AG04449 (cell line): ENCODE measurements at regions not wholly inside any gene's neighbourhood (a gene's known extent, or its start where the extent isn't known, plus 50 kb on each side); places are given as distances from the start of the nearest gene placed in this dataset.

Experiments
- CTCF ChIA-PET: fragments of 350-600 bp; formaldehyde crosslinking; extraction: SDS; loops from one replicate; lab custom pipeline; 2021; ENCODE audit warnings: antibody characterized with exemption; lab: Yijun Ruan, JAX
- POLR2A ChIA-PET: fragments of 400-600, 350-600 bp; formaldehyde crosslinking; extraction: SDS; loops from one replicate; lab custom pipeline; 2020; ENCODE audit warnings: antibody characterized with exemption, inconsistent platforms; lab: Yijun Ruan, JAX
- DNase-seq: peaks from one replicate; pipeline ENCODE4 v3.0.0-alpha.2; 2010; ENCODE audit warnings: low read depth, low spot score
- H3K4me3 ChIP-seq: 2 replicates; pipeline ENCODE4 v1.5.1; 2011; ENCODE audit warnings: low read depth, mild to moderate bottlenecking, control low read depth, low read length
- TF ChIP-seq, protein P1 (sequence below): IDR thresholded peaks from one replicate; pipeline ENCODE4 v1.5.1; 2011; ENCODE audit warnings: mild to moderate bottlenecking, moderate library complexity, low read length, control low read depth, inconsistent platforms; ENCODE audit not compliant: insufficient read depth; ENCODE audit errors: missing control alignments

DNA sequence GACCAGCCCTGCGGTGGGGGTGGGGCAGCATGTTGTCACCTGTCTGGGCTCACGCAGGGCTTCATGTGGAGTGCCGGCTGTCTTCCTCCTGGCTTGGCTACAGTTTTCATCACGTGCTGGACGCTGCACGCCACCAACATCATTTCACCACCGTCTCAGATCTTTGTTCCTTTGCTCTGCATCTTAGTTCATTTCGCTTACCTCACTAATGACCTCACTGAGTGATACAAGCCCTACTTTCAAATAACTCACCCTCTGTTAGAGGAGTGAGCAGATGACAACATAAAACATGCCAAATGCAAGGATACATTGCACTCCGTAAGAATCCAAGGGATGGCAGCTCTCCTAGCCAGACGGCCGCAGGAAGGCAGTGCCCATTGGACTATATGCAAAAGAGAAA, 527.5 kb downstream of the GALR1 start:
- no peak for DNase-seq
- no peak overlapping the region for H3K4me3 ChIP-seq
- POLR2A ChIA-PET = no interaction called here
- TF ChIP-seq, protein P1, sequence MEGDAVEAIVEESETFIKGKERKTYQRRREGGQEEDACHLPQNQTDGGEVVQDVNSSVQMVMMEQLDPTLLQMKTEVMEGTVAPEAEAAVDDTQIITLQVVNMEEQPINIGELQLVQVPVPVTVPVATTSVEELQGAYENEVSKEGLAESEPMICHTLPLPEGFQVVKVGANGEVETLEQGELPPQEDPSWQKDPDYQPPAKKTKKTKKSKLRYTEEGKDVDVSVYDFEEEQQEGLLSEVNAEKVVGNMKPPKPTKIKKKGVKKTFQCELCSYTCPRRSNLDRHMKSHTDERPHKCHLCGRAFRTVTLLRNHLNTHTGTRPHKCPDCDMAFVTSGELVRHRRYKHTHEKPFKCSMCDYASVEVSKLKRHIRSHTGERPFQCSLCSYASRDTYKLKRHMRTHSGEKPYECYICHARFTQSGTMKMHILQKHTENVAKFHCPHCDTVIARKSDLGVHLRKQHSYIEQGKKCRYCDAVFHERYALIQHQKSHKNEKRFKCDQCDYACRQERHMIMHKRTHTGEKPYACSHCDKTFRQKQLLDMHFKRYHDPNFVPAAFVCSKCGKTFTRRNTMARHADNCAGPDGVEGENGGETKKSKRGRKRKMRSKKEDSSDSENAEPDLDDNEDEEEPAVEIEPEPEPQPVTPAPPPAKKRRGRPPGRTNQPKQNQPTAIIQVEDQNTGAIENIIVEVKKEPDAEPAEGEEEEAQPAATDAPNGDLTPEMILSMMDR = no peak
- CTCF ChIA-PET = no interaction called here

DNA sequence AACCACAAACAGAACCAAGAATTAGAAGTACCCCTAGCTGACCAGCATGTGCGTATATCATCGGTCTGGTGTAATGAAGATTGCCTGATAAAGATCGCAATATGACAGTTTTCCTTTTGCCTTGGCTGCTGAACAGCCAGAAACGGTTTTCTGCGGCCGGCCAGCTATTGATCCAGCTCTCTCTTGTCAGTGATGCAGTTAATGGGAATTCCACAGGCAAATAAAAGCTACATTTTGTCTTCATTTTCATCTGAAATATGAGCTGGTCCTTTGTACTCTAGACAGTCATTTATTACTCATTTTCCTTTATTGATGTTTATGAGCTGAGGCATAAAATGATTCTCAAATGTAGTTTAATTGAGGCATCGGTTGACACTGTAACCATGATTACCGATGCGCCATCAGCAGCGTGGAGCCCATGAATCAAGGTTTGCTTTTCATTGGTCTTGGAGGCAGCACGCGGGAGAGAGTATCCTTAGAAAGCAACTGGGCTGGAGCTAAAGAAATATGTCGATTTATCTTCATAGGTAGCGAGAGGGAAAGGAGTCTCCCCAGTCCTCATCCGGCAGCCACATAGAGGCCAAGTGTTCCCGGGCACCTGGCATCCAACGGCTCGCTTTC, 535.2 kb downstream of the GALR1 start:
- CTCF ChIA-PET = no interaction called here

DNA sequence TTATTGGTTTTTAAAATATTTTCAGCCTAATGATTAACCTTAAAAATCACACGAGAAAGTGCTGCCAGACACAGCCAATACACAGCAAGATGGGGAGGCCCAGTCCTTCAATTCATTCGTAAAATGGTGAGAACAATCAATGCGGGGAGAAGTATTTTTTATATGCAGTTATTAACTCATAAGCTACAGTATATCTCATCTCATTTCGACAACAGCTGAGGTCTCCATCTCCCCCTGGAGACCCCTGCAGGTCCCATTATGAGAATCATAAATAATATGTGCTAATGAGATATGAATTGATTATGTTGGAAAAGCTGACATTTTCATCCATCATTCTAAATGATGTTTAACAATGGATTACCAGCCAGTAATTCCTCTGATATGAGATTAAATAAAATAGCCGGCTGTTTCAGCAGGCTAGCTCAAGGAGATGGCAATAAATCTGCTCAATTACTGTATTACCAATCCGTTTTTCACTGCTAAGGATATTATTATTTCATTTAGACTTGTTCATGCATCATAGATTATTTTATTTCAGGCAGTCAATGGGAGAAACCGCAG, 535.8 kb downstream of the GALR1 start:
- POLR2A ChIA-PET = no interaction called here
- no peak overlapping the region for H3K4me3 ChIP-seq
- CTCF ChIA-PET = no interaction called here
- TF ChIP-seq, protein P1 = no peak
- DNase-seq = no peak

More for the DNA sequence above, 535.2 kb downstream of the GALR1 start:
- DNase-seq = no peak
- POLR2A ChIA-PET = no interaction called here
- TF ChIP-seq, protein P1 = no peak
- no peak overlapping the region for H3K4me3 ChIP-seq

DNA sequence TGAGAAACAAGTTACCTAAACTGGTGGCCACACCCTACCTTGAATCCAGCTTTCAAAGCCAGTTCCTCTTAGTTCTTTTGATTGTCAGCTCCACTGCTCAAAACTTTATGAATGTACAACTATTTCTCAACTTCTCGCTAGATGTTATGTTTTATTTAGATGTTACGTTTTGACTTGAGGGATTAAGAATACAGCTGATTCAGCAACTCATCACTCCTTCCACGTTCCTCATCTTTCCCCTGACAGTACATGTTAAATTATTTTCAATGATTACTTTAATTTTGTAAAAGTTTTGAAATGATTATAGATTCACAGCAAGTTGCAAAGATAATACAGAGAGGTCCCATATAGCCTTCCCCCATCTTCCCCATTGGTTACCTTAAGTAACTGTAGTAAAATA, 553.4 kb downstream of the GALR1 start:
- CTCF ChIA-PET = no interaction called here
- H3K4me3 ChIP-seq = no peak overlapping the region
- no peak for DNase-seq
- POLR2A ChIA-PET = no interaction called here
- TF ChIP-seq, protein P1 = no peak

DNA sequence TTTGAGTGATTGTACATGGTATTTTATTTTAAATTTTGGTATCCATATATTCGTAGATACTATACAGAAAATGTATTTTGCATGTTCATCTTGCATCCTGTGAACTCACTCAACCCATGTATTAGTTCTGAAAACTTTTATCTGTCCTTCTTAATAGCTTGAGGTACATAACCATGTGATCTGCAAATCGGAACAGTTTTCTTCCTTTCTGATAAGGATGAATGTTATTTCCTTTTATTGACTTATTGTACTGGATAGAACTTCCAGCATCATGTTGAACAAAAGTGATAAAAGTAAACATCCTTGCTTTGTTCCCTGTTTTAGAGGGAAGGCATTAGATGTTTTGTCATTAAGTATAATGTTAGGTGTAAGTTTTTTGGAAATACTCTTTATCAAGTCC, 554.7 kb downstream of the GALR1 start:
- no peak overlapping the region for H3K4me3 ChIP-seq
- no peak for DNase-seq
- TF ChIP-seq, protein P1 = no peak
- ChIA-PET CTCF (no interaction called here), POLR2A (no interaction called here)

DNA sequence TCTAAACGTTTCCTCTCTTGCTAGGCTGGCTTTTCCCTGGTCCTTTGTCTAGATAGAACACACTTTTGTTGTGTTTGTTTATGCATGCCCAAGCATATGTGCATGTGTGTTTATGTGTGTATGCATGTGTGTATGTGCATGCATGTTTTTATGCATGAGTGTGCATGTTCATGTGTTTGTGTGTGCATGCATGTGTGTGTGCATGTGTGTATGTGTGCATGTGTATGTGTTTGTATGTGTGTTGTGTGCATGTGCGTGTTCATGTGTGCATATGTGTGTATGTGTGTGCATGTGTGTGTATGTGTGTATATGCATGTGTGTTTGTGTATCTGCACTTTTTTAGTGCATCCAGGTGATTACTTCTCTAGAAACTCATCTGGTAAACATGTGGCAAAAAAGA, 558.0 kb downstream of the GALR1 start:
- TF ChIP-seq, protein P1 = no peak
- ChIA-PET POLR2A (no interaction called here), CTCF (no interaction called here)
- DNase-seq = no peak
- no peak overlapping the region for H3K4me3 ChIP-seq
